ENCODE measurements at regions not wholly inside any gene's neighbourhood (a gene's known extent, or its start where the extent isn't known, plus 50 kb on each side); places are given as distances from the start of the nearest gene placed in this dataset.

DNA sequence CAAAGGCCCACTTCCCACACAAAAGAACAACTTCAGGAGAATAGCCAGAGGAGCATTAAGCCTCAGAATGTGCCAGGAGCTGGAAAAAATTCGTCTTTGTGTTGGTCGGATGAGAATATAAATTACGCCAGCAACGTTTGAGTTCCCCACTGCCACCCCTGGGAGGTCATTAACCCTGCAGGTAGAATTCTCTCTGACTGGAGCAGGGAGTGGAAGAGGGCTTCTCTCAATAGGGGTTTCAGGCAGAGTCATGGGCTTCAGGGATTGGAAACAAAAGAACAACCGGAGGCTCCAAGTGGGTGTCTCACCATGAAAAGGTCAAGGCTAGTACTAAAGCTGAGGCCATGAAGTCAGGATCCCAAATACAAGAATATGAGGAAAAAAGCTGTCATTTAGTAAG lies 69.0 kb upstream of the DDX18 start:
- no peak for TF ChIP-seq RCOR1 (IDR thresholded peaks at IDR 0.05; ENCODE audit: insufficient replicate concordance, low read length)
- no peak for TF ChIP-seq POLR2A (IDR thresholded peaks at IDR 0.05; ENCODE audit: low read depth, low read length)
- TF ChIP-seq, protein P1, sequence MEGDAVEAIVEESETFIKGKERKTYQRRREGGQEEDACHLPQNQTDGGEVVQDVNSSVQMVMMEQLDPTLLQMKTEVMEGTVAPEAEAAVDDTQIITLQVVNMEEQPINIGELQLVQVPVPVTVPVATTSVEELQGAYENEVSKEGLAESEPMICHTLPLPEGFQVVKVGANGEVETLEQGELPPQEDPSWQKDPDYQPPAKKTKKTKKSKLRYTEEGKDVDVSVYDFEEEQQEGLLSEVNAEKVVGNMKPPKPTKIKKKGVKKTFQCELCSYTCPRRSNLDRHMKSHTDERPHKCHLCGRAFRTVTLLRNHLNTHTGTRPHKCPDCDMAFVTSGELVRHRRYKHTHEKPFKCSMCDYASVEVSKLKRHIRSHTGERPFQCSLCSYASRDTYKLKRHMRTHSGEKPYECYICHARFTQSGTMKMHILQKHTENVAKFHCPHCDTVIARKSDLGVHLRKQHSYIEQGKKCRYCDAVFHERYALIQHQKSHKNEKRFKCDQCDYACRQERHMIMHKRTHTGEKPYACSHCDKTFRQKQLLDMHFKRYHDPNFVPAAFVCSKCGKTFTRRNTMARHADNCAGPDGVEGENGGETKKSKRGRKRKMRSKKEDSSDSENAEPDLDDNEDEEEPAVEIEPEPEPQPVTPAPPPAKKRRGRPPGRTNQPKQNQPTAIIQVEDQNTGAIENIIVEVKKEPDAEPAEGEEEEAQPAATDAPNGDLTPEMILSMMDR (conservative IDR thresholded peaks at IDR 0.05; ENCODE audit: low read depth, low read length) = no peak
- no peak for TF ChIP-seq SMC3 (IDR thresholded peaks at IDR 0.05; ENCODE audit: low read depth, low read length)
- TF ChIP-seq CHD1 (IDR thresholded peaks at IDR 0.05; ENCODE audit: low read depth, low read length) = no peak
- TF ChIP-seq, protein P2, sequence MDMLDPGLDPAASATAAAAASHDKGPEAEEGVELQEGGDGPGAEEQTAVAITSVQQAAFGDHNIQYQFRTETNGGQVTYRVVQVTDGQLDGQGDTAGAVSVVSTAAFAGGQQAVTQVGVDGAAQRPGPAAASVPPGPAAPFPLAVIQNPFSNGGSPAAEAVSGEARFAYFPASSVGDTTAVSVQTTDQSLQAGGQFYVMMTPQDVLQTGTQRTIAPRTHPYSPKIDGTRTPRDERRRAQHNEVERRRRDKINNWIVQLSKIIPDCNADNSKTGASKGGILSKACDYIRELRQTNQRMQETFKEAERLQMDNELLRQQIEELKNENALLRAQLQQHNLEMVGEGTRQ (IDR thresholded peaks at IDR 0.05; ENCODE audit: low read depth, low read length) = no peak
- TF ChIP-seq RFX5 (IDR thresholded peaks at IDR 0.05; ENCODE audit: low read depth, low read length) = no peak
